Body of pancreas (tissue), 4 donors: ENCODE measurements at regions not wholly inside any gene's neighbourhood (a gene's known extent, or its start where the extent isn't known, plus 50 kb on each side); places are given as distances from the start of the nearest gene placed in this dataset.

Experiments
- ATAC-seq: fragments of 150-250 bp; one replicate; pipeline ENCODE4 v1.9.1; 2016
- DNase-seq, 4 donors: peaks; one replicate each; pipeline ENCODE4 v3.0.0-alpha.2; 2019
- H3K27ac ChIP-seq, 4 donors: fragments of 200-600 bp; sonication (generic); 1 replicate in 3 of 4; 2 replicates in 1 of 4; pipeline versions ENCODE4 v1.5.1 to v1.6.1; 2016 to 2019; ENCODE audit warnings: mild to moderate bottlenecking in 1 of 4, mixed read lengths in 1 of 4, moderate library complexity in 1 of 4
- H3K27me3 ChIP-seq, 2 donors: fragments of 200-600 bp; sonication (generic); one replicate each; pipeline ENCODE4 v1.6.0; 2016; ENCODE audit warnings: mild to moderate bottlenecking in 1 of 2
- H3K36me3 ChIP-seq, 2 donors: fragments of 200-600 bp; sonication (generic); replicated peaks in 1 of 2; 2 replicates each; pipeline ENCODE4 v1.5.1; 2016; ENCODE audit warnings: low read depth in 2 of 2; ENCODE audit not compliant: insufficient read depth in 1 of 2
- H3K4me1 ChIP-seq: fragments of 200-600 bp; sonication (generic); one replicate; pipeline ENCODE4 v1.6.0; 2016
- H3K4me3 ChIP-seq, 2 donors: fragments of 200-600 bp; sonication (generic); 1 replicate in 1 of 2; 2 replicates in 1 of 2; pipeline ENCODE4 v1.5.1; 2016 to 2019
- H3K9me3 ChIP-seq, 3 donors: fragments of 200-600 bp; sonication (generic); 1 replicate in 2 of 3; 2 replicates in 1 of 3; pipeline ENCODE4 v1.5.1; 2016
- POLR2A ChIP-seq, 3 donors: fragments of 450-650 bp; IDR thresholded peaks; one replicate each; pipeline ENCODE4 v1.6.1; 2016; ENCODE audit warnings: antibody characterized with exemption in 3 of 3, mild to moderate bottlenecking in 2 of 3
- whole genome bisulfite sequencing, 2 donors: methylation state at CpG; one replicate each; pipeline ENCODE4 v1.1.5; 2017; 5-methylcytosine and 5-hydroxymethylcytosine counted together
- intact Hi-C: fragments of 100-400 bp; cut with DNase I; formaldehyde crosslinking; loops from one replicate; pipeline ENCODE4 v1.15.1; 2023
- TF ChIP-seq, protein P1 (sequence below), 7 experiments: fragments of 450-650 bp in 4 of 7; fragments of 200-600 bp in 3 of 7; sonication (generic) in 3 of 7; IDR thresholded peaks; one replicate each; pipeline ENCODE4 v1.5.1; 2016 to 2019; ENCODE audit warnings: antibody characterized with exemption in 7 of 7

DNA sequence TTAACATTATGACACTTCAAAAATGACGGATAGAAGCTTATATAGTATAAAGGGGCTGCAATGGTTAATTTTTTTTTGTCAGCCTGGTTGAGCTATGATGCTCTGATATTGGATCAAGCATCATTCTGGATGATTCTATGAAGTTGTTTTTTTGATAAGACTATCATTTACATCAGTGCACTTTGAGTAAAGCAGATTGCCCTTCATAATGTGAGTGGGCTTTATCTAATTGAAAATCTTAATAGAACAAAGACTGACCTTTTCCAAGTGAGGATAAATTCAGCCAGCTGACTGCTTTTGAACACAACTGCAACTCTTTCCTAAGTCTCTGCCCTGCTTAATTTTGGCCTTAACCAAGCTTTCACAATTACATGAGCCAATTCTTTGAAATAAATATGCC lies 1476.2 kb downstream of the NCAM2 start:
- ATAC-seq (no peak), DNase-seq (no peak)
- Histone ChIP-seq H3K27ac (no peak overlapping the region), H3K9me3 (no peaks in the 10 kb centered on the region), H3K27me3 (no peaks in the 10 kb centered on the region), H3K4me3 (no peak overlapping the region), H3K36me3 (no peaks in the 10 kb centered on the region), H3K4me1 (no peaks in the 10 kb centered on the region)
- TF ChIP-seq POLR2A (IDR thresholded peaks at IDR 0.05), result no peak
- TF ChIP-seq, protein P1, sequence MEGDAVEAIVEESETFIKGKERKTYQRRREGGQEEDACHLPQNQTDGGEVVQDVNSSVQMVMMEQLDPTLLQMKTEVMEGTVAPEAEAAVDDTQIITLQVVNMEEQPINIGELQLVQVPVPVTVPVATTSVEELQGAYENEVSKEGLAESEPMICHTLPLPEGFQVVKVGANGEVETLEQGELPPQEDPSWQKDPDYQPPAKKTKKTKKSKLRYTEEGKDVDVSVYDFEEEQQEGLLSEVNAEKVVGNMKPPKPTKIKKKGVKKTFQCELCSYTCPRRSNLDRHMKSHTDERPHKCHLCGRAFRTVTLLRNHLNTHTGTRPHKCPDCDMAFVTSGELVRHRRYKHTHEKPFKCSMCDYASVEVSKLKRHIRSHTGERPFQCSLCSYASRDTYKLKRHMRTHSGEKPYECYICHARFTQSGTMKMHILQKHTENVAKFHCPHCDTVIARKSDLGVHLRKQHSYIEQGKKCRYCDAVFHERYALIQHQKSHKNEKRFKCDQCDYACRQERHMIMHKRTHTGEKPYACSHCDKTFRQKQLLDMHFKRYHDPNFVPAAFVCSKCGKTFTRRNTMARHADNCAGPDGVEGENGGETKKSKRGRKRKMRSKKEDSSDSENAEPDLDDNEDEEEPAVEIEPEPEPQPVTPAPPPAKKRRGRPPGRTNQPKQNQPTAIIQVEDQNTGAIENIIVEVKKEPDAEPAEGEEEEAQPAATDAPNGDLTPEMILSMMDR (IDR thresholded peaks at IDR 0.05), result no peak
- WGBS, 2 donors, result 47 to 62% methylated on average over 1 of the region's 1 CpG
- intact Hi-C loops, result no loop called here

DNA sequence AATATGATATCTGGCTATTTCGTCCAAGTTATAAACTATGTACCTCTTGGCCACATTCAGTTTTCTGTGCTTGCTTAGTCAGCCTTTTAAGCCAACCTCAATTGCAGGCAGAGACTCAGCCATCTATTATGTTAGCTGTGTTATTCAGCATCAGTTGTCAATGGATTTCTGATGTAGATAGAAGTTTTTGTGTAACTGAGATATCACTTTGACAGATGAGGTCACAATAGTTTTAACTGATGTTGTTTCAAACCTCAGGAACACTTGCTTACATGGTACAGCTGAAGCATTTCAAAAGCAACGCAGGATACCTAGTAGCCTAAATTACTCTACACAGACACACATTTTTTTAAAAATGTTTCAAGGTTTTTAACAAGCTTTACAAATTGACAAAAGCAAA lies 1478.0 kb downstream of the NCAM2 start:
- TF ChIP-seq, protein P1 (IDR thresholded peaks at IDR 0.05), result no peak
- H3K4me3 ChIP-seq, result no peak overlapping the region
- H3K27me3 ChIP-seq, result no peaks in the 10 kb centered on the region
- WGBS, 2 donors, result 62 to 65% methylated on average over 2 of the region's 2 CpGs
- no peak overlapping the region for H3K27ac ChIP-seq
- ATAC-seq (no peak), DNase-seq (no peak)
- H3K36me3 ChIP-seq, result no peaks in the 10 kb centered on the region
- H3K4me1 ChIP-seq, result no peaks in the 10 kb centered on the region
- intact Hi-C loops, result no loop called here
- H3K9me3 ChIP-seq, result no peaks in the 10 kb centered on the region

DNA sequence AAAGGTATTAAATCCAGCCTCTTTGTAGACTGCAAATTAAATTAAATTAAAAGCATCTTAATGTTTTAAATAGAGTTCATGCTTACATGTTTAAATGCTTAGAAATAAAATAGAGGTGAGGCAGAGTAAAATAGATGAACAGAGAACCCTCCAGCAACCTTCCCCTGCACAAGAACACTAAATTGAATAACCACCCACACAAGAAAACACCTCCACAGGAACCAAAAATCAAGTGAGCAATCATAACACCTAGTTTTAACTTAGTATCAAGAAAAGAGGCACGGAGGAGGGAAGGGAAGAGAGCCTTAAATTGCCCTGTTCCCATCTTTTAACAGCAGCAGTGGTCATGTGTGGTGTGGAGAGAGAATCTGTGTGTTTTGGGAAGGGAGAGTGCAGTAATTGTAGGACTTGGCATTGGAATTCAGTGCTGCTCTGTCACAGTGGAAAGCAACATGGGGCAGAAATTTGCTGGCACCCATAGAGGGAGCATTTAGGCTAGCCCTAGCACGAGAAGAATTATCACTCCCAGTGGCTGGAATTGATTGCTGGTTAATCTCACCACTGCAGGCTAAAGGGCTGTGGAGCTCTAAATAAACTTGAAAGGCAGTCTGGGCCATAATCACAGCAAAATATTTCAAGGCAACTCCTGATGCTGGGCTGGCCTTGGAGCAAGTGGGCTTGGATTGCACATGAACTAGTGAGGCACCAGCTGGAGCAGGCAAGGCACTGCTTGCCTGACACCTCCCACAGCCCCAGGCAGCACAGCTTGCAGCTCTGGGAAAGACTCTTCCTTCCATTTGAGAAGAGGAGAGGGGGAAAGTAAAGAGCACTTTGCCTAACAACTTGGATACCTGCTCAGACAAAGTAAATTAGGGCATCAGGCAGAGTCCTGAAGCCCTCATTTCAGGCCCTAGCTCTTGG lies 1478.8 kb downstream of the NCAM2 start:
- Histone ChIP-seq H3K9me3 (no peaks in the 10 kb centered on the region), H3K27ac (no peak overlapping the region), H3K4me3 (no peak overlapping the region), H3K4me1 (no peaks in the 10 kb centered on the region), H3K27me3 (no peaks in the 10 kb centered on the region), H3K36me3 (no peaks in the 10 kb centered on the region)
- intact Hi-C loops, result no loop called here
- WGBS, 2 donors, result 29 to 31% methylated on average over 2 of the region's 2 CpGs
- TF ChIP-seq POLR2A (IDR thresholded peaks at IDR 0.05), result no peak
- TF ChIP-seq, protein P1 (IDR thresholded peaks at IDR 0.05), result no peak
- no peak for DNase-seq
- no peak for ATAC-seq

DNA sequence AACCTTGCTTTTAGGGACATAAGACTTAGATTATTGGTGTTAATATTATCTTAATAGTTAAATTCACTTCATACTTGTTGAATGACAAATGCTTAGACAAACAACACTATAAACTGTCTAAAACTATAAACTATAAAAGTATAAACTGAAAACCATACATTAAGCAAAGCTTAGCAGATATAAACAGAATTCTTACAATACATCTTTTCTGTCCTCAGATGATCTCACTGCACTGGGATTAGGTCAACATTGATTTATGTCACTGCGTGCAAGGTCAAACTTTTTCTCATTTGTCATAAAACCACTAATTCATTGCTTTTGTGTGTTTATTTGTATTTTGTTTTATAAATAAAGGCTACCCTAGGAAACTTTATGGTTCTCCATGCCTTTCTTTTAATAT lies 1491.8 kb downstream of the NCAM2 start:
- H3K27me3 ChIP-seq, result no peaks in the 10 kb centered on the region
- no peak overlapping the region for H3K4me3 ChIP-seq
- intact Hi-C loops, result no loop called here
- H3K9me3 ChIP-seq, result no peaks in the 10 kb centered on the region
- WGBS, 2 donors, result 16 to 19% methylated on average over 1 of the region's 1 CpG
- no peak for TF ChIP-seq POLR2A (IDR thresholded peaks at IDR 0.05)
- TF ChIP-seq, protein P1 (IDR thresholded peaks at IDR 0.05), result no peak
- H3K27ac ChIP-seq, result no peak overlapping the region
- DNase-seq (no peak), ATAC-seq (no peak)
- no peaks in the 10 kb centered on the region for H3K36me3 ChIP-seq
- H3K4me1 ChIP-seq, result no peaks in the 10 kb centered on the region

DNA sequence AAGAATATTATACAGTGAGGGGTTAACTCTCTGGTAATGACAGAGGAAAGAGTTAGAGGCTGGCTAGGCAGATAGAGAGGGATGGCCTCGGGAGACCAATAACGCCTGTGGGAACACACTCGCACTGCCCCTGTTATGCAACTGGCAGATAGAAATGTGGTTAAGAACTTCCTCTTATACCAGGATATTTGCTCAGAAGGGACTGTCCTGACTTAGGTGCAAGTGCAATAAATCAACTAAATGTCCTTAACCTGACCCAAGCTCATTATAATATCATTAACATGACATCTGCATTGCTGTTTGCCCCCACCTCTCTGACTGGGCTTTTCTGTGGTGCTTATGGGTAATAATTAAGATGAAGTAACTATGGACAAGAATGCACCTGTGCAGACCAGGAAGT lies 1518.0 kb downstream of the NCAM2 start:
- Histone ChIP-seq H3K4me3 (no peak overlapping the region), H3K27ac (no peak overlapping the region), H3K36me3 (no peaks in the 10 kb centered on the region), H3K4me1 (no peaks in the 10 kb centered on the region), H3K9me3 (no peaks in the 10 kb centered on the region), H3K27me3 (no peaks in the 10 kb centered on the region)
- WGBS, 2 donors, result 44 to 45% methylated on average over 3 of the region's 3 CpGs
- TF ChIP-seq POLR2A (IDR thresholded peaks at IDR 0.05), result no peak
- TF ChIP-seq, protein P1 (IDR thresholded peaks at IDR 0.05), result no peak
- DNase-seq (no peak), ATAC-seq (no peak)
- intact Hi-C loops, result no loop called here
